AG09319 (cell line): ENCODE measurements at regions not wholly inside any gene's neighbourhood (a gene's known extent, or its start where the extent isn't known, plus 50 kb on each side); places are given as distances from the start of the nearest gene placed in this dataset.

Experiments
- DNase-seq: peaks from one replicate; pipeline ENCODE4 v3.0.0-alpha.2; 2010; ENCODE audit warnings: low read depth; ENCODE audit errors: extremely low read depth
- TF ChIP-seq, protein P1 (sequence below): IDR thresholded peaks from 2 replicates; pipeline ENCODE4 v1.5.1; 2011; ENCODE audit warnings: low read depth, mild to moderate bottlenecking, inconsistent platforms, low read length, moderate library complexity

DNA sequence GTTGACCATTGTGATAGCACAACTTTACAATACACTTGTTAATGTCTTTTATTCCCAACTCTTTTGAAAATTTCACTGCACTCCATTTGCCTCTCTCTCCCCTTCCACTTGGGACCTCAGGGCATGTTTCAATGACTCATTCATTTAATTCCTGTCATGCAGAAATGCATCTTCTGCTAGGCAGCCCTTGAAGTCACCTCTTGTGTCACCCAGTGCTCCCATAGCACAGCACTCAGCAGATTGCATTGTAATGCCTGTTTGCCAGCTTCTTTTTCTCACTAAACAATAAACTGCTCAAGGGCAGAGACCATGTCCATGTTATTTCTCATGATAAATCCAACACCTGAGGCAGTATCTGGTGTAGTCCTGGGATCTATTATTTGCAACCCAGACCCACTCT lies 85.9 kb upstream of the ACSL3 start:
- no peak for DNase-seq
- TF ChIP-seq, protein P1, sequence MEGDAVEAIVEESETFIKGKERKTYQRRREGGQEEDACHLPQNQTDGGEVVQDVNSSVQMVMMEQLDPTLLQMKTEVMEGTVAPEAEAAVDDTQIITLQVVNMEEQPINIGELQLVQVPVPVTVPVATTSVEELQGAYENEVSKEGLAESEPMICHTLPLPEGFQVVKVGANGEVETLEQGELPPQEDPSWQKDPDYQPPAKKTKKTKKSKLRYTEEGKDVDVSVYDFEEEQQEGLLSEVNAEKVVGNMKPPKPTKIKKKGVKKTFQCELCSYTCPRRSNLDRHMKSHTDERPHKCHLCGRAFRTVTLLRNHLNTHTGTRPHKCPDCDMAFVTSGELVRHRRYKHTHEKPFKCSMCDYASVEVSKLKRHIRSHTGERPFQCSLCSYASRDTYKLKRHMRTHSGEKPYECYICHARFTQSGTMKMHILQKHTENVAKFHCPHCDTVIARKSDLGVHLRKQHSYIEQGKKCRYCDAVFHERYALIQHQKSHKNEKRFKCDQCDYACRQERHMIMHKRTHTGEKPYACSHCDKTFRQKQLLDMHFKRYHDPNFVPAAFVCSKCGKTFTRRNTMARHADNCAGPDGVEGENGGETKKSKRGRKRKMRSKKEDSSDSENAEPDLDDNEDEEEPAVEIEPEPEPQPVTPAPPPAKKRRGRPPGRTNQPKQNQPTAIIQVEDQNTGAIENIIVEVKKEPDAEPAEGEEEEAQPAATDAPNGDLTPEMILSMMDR = no peak

DNA sequence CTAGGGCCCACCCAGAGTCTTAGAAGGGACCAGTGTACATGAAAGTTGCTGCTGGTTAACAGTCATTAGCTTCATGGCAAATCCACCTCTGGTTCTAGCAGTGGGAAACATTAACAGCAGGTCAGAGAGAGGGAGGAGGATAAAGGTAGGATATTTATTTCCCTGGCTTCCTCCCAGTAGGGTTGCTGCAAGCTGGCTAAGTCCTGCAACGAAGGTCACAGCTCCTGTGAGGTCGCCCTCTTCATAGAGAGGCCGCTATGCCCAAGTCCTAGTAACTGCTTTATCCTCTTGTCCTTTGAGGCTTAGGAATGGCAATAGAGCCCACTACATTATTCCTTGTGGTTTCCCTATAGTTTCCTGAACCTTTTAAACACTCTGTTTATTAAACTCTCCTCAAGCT lies 84.0 kb upstream of the ACSL3 start:
- DNase-seq = no peak
- TF ChIP-seq, protein P1 = no peak

DNA sequence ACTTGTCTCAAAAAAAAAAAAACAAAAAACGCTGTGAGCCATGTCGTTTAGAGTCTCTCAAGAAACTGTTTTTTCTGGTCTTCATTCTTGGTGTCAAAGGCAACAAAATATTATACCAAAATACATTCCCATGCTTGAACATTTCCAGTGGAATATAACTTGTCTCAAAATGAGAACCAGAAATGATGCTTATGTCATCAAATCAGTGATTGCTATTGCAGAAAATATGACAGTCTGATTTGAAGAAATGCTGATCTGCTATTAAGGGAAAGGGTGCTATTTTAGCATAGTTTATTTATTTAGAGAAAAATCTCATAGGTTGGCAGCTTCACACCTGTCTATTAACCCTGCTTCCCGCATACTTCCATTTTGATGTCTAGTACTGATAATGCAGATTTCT lies 82.4 kb upstream of the ACSL3 start:
- TF ChIP-seq, protein P1 = no peak

DNA sequence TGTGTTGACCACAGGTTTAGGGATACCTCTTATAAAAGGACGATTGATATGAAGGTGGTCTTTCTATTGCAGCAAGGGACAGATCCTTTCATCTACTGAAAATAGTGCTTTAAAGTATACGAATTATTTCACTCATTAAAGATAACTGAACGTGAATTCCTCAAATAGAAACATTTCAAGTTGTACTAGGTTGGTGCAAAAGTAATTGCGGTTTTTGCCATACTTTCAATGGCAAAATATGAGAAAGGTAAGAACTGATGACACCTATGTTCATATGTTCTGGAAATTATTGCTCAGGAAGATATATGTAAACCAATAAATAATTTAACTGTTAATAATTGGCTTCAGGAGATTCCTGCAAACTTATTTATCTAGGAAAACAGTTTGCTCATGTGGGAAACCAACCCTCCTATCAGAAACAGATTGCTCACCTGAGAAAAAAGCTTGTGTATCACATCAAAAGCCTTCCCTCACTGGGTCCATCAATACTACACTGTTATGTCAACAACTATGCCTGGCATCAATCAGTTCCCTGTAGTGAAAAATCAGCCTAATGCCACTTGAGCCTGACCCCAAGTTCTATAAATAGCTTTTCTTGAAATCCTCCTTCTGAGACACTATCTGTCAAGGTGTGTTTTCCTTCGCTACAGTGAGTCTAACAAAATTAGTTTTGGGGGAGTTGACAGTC lies 81.5 kb upstream of the ACSL3 start:
- DNase-seq = no peak
- TF ChIP-seq, protein P1 = no peak

More for the DNA sequence above, 82.4 kb upstream of the ACSL3 start:
- DNase-seq = no peak

DNA sequence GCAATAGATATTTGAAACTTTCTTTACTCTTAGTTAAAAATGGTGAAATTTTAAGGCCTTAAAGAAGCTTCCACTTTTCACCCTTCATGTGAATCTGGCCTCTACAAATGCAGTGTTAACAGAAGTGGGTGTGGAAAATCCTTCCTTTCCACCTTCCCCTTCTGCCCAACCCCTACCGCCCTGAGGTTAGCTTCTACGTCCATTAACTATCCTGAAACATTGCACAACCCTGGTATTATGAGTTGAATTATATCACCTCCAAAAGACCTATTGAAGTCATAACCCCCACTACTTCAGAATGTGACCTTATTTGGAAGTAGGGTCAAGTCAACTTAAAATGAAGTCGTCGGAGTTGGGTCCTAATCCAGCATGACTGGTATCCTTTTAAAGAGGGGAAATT lies 80.8 kb upstream of the ACSL3 start:
- TF ChIP-seq, protein P1 = no peak
- DNase-seq = no peak

DNA sequence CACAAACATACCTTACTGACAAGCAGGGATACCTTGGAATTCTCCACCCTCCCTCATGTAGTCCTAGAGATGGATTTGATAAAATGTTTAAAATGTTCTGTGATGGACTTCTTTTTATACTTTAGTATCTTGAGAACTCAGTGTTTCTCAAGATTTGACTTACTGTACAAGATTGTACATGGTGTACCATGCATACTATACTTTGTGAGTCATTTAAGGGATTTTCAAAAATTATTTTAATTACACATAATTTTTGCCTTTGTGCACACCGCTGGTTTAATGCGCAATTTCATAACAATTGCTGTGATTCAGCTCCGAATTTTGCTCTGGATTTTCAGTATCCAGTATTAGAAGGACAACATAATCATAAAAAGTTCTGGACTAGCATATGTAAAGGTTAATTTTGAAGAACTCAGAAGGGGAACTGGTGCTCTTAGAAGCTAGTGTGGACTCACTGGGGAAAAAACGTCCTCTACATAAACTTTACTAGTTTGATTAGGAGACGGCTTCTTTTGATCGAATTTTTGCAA lies 78.6 kb upstream of the ACSL3 start:
- no peak for DNase-seq
- TF ChIP-seq, protein P1 = no peak

DNA sequence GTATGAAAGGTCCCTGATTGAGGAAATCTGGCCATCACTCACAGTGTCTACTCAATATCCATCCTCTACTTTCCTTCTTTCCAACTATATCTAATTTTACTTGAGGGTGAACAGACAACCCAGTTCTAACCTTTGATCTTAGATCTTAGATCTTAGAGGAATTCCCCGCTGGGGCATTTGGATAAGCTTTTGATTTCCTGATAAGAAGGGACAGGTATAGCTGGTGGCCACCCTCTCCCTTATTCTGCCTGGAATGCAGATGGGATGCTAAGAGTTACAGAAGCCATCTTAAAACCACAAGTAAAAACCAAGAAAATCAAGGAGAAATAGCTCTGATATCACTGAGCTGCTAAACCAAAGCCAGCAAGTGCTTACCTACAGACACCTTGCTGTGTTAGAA lies 77.2 kb upstream of the ACSL3 start:
- TF ChIP-seq, protein P1 = no peak
- no peak for DNase-seq
